H1 (cell line): ENCODE measurements at regions not wholly inside any gene's neighbourhood (a gene's known extent, or its start where the extent isn't known, plus 50 kb on each side); places are given as distances from the start of the nearest gene placed in this dataset.

Experiments
- CTCF ChIA-PET: fragments of 300-600 bp; sonication (Branson Sonifier 250); formaldehyde crosslinking; loops from one replicate; lab custom pipeline; 2021; ENCODE audit not compliant: partially characterized antibody; lab: Charles Lee
- POLR2A ChIA-PET: fragments of 300-600 bp; sonication (Branson Sonifier 250); formaldehyde crosslinking; loops from one replicate; lab custom pipeline; 2021; ENCODE audit warnings: inconsistent platforms; ENCODE audit not compliant: partially characterized antibody; lab: Charles Lee
- DNase-seq, 2 experiments: peaks; one replicate each; pipeline versions ENCODE4 v3.0.0 to v3.0.0-alpha.2; 2010 to 2022; ENCODE audit warnings: low spot score in 2 of 2, low read depth in 1 of 2, mixed read lengths in 1 of 2
- FAIRE-seq: peaks from 2 replicates; lab custom pipeline; 2011; peaks lifted over from hg19 to GRCh38; lab: Jason Lieb, UNC
- H2AFZ ChIP-seq: 2 replicates; pipeline ENCODE4 v1.8.1; 2012; ENCODE audit warnings: low read length, inconsistent platforms
- H2AK5ac ChIP-seq: 2 replicates; pipeline ENCODE4 v1.6.1; 2013; ENCODE audit warnings: low read depth, low read length
- H2BK120ac ChIP-seq: replicated peaks from 2 replicates; pipeline ENCODE3; 2013; ENCODE audit warnings: low read depth, low read length, inconsistent platforms
- H2BK12ac ChIP-seq: 2 replicates; pipeline ENCODE4 v1.6.1; 2013; ENCODE audit warnings: low read depth, low read length
- H2BK15ac ChIP-seq: 2 replicates; pipeline ENCODE4 v1.6.1; 2013; ENCODE audit warnings: low read length
- H2BK20ac ChIP-seq: 2 replicates; pipeline ENCODE4 v1.6.1; 2013; ENCODE audit warnings: low read length
- H2BK5ac ChIP-seq: 2 replicates; pipeline ENCODE4 v1.6.1; 2013; ENCODE audit warnings: low read depth, low read length
- H3K14ac ChIP-seq: 2 replicates; pipeline ENCODE4 v1.6.1; 2013; ENCODE audit warnings: inconsistent platforms; ENCODE audit not compliant: insufficient read length
- H3K18ac ChIP-seq: 2 replicates; pipeline ENCODE4 v1.6.1; 2013; ENCODE audit warnings: low read length; ENCODE audit errors: extremely low read depth
- H3K23ac ChIP-seq: 2 replicates; pipeline ENCODE4 v1.6.1; 2013; ENCODE audit warnings: inconsistent platforms; ENCODE audit not compliant: insufficient read length
- H3K23me2 ChIP-seq: 2 replicates; pipeline ENCODE4 v1.6.1; 2013; ENCODE audit warnings: low read depth, low read length
- H3K27ac ChIP-seq: 2 replicates; pipeline ENCODE4 v1.6.1; 2011; ENCODE audit warnings: low read depth, low read length, inconsistent platforms
- H3K27me3 ChIP-seq, 4 experiments: replicated peaks in 1 of 4; 1 replicate in 1 of 4; 2 replicates in 3 of 4; pipeline versions ENCODE4 v1.6.1 to v1.8.1; 2011 to 2013; ENCODE audit warnings: low read length in 3 of 4, mild to moderate bottlenecking in 3 of 4, inconsistent platforms in 2 of 4, mixed read lengths in 2 of 4, moderate library complexity in 1 of 4; ENCODE audit not compliant: control insufficient read depth in 3 of 4, insufficient read depth in 3 of 4; ENCODE audit errors: extremely low read depth in 1 of 4
- H3K36me3 ChIP-seq, 4 experiments: 2 replicates each; pipeline versions ENCODE4 v1.6.1 to v1.8.1; 2011 to 2013; ENCODE audit warnings: mild to moderate bottlenecking in 4 of 4, low read length in 3 of 4, moderate library complexity in 2 of 4, control low read depth in 1 of 4, inconsistent platforms in 1 of 4; ENCODE audit not compliant: insufficient read depth in 4 of 4, control insufficient read depth in 2 of 4
- H3K4ac ChIP-seq: replicated peaks from 2 replicates; pipeline ENCODE3; 2013; ENCODE audit warnings: low read length, low read depth, mixed read lengths, inconsistent platforms; ENCODE audit not compliant: insufficient read length
- H3K4me1 ChIP-seq, 4 experiments: replicated peaks in 1 of 4; 1 replicate in 1 of 4; 2 replicates in 3 of 4; pipeline versions ENCODE4 v1.6.1 to v1.8.1; 2011 to 2013; ENCODE audit warnings: low read length in 3 of 4, inconsistent platforms in 2 of 4, mixed read lengths in 1 of 4; ENCODE audit not compliant: insufficient read depth in 4 of 4, control insufficient read depth in 3 of 4
- H3K4me2 ChIP-seq, 2 experiments: 2 replicates each; pipeline versions ENCODE4 v1.6.1 to v1.8.1; 2011 to 2013; ENCODE audit warnings: low read depth in 2 of 2, low read length in 2 of 2, control low read depth in 1 of 2, inconsistent platforms in 1 of 2, mild to moderate bottlenecking in 1 of 2; ENCODE audit not compliant: insufficient read depth in 1 of 2
- H3K4me3 ChIP-seq, 4 experiments: fragments of 200-600, 300-600 bp in 1 of 4; sonication (generic), shearing (Covaris generic), sonication (Bioruptor Twin) in 1 of 4; 2 replicates each; pipeline versions ENCODE4 v1.5.1 to v1.8.1; 2011 to 2016; ENCODE audit warnings: low read length in 4 of 4, low read depth in 3 of 4, control low read depth in 2 of 4, inconsistent platforms in 2 of 4, mild to moderate bottlenecking in 2 of 4, mixed read lengths in 1 of 4, moderate library complexity in 1 of 4; ENCODE audit not compliant: insufficient read depth in 2 of 4; ENCODE audit errors: extremely low read depth in 1 of 4
- H3K56ac ChIP-seq: replicated peaks from 2 replicates; pipeline ENCODE3; 2013; ENCODE audit warnings: low read depth, mild to moderate bottlenecking, mixed read lengths, low read length, inconsistent platforms; ENCODE audit not compliant: insufficient read length
- H3K79me1 ChIP-seq: 2 replicates; pipeline ENCODE4 v1.6.1; 2013; ENCODE audit warnings: low read depth, low read length, control low read depth
- H3K79me2 ChIP-seq, 2 experiments: 2 replicates each; pipeline versions ENCODE4 v1.6.1 to v1.8.1; 2012 to 2013; ENCODE audit warnings: low read length in 2 of 2, mild to moderate bottlenecking in 2 of 2, inconsistent platforms in 1 of 2; ENCODE audit not compliant: insufficient read depth in 2 of 2, control insufficient read depth in 1 of 2
- H3K9ac ChIP-seq, 4 experiments: replicated peaks in 1 of 4; 1 replicate in 1 of 4; 2 replicates in 3 of 4; pipeline versions ENCODE4 v1.6.1 to v1.8.1; 2011 to 2013; ENCODE audit warnings: low read depth in 3 of 4, low read length in 3 of 4, control low read depth in 2 of 4, mild to moderate bottlenecking in 2 of 4, moderate library complexity in 2 of 4, inconsistent platforms in 1 of 4; ENCODE audit errors: extremely low read depth in 1 of 4
- H3K9me3 ChIP-seq, 2 experiments: 2 replicates each; pipeline versions ENCODE4 v1.6.1 to v1.8.1; 2012 to 2013; ENCODE audit warnings: mild to moderate bottlenecking in 2 of 2, moderate library complexity in 2 of 2, control low read depth in 1 of 2, inconsistent platforms in 1 of 2, low read depth in 1 of 2, low read length in 1 of 2, mixed read lengths in 1 of 2; ENCODE audit not compliant: insufficient read depth in 2 of 2
- H4K20me1 ChIP-seq, 2 experiments: replicated peaks in 1 of 2; 2 replicates each; pipeline versions ENCODE3 to v1.8.1; 2011 to 2013; ENCODE audit warnings: inconsistent platforms in 2 of 2, low read length in 2 of 2, mild to moderate bottlenecking in 1 of 2; ENCODE audit not compliant: insufficient read depth in 2 of 2, control insufficient read depth in 1 of 2
- H4K5ac ChIP-seq: 2 replicates; pipeline ENCODE4 v1.6.1; 2013; ENCODE audit warnings: low read length, low read depth, mixed read lengths, inconsistent platforms; ENCODE audit not compliant: insufficient read length
- H4K8ac ChIP-seq: 2 replicates; pipeline ENCODE4 v1.8.0; 2013; ENCODE audit warnings: mild to moderate bottlenecking, moderate library complexity, low read length, inconsistent platforms; ENCODE audit not compliant: insufficient read depth; ENCODE audit errors: extremely low read depth
- H4K91ac ChIP-seq: replicated peaks from 2 replicates; pipeline ENCODE3; 2013; ENCODE audit warnings: low read length, mixed read lengths, inconsistent platforms; ENCODE audit not compliant: insufficient read length
- BRCA1 ChIP-seq: IDR thresholded peaks from 2 replicates; pipeline ENCODE4 v1.6.1; 2012; ENCODE audit warnings: low read depth, low read length, improper control_type of control experiment
- EP300 ChIP-seq, 2 experiments: IDR thresholded peaks; 1 replicate in 1 of 2; 2 replicates in 1 of 2; pipeline ENCODE4 v1.6.1; 2011 to 2012; ENCODE audit warnings: low read depth in 2 of 2, low read length in 2 of 2, mild to moderate bottlenecking in 2 of 2, borderline replicate concordance in 1 of 2, inconsistent platforms in 1 of 2, moderate library complexity in 1 of 2
- HDAC6 ChIP-seq: IDR thresholded peaks from one replicate; pipeline ENCODE4 v1.7.1; 2012; ENCODE audit warnings: low read depth, mild to moderate bottlenecking, inconsistent platforms, low read length, moderate library complexity
- JUND ChIP-seq: IDR thresholded peaks from 2 replicates; pipeline ENCODE4 v1.6.1; 2011; ENCODE audit warnings: mild to moderate bottlenecking, improper control_type of control experiment, low read length
- POLR2AphosphoS5 ChIP-seq: IDR thresholded peaks from 2 replicates; pipeline ENCODE4 v1.6.1; 2011; ENCODE audit warnings: low read depth, low read length
- SP4 ChIP-seq: IDR thresholded peaks from 2 replicates; pipeline ENCODE4 v1.6.1; 2012; ENCODE audit warnings: low read length, inconsistent platforms
- WGBS, 2 experiments: shearing (Covaris generic) in 1 of 2; methylation state at CpG; one replicate each; pipeline versions ENCODE4 v1.1.6 to v1.1.7; 2013 to 2015; ENCODE audit warnings: low lambda C conversion rate in 2 of 2, mixed read lengths in 2 of 2, inconsistent platforms in 1 of 2, low coverage in 1 of 2, missing lambda C conversion rate in 1 of 2; ENCODE audit not compliant: insufficient replicate concordance in 2 of 2, insufficient coverage in 1 of 2, insufficient read length in 1 of 2; ENCODE audit errors: extremely low coverage in 1 of 2, missing lambda C conversion rate in 1 of 2; 5-methylcytosine and 5-hydroxymethylcytosine counted together
- TF ChIP-seq, protein P1 (sequence below): IDR thresholded peaks from 2 replicates; pipeline ENCODE4 v1.6.1; 2012; ENCODE audit warnings: low read length, inconsistent platforms
- TF ChIP-seq, protein P2 (sequence below): IDR thresholded peaks from 2 replicates; pipeline ENCODE4 v1.6.1; 2011; ENCODE audit warnings: low read depth, mild to moderate bottlenecking, low read length; ENCODE audit not compliant: insufficient read depth
- TF ChIP-seq, protein P3 (sequence below): IDR thresholded peaks from 2 replicates; pipeline ENCODE4 v1.6.1; 2012; ENCODE audit warnings: inconsistent platforms

DNA sequence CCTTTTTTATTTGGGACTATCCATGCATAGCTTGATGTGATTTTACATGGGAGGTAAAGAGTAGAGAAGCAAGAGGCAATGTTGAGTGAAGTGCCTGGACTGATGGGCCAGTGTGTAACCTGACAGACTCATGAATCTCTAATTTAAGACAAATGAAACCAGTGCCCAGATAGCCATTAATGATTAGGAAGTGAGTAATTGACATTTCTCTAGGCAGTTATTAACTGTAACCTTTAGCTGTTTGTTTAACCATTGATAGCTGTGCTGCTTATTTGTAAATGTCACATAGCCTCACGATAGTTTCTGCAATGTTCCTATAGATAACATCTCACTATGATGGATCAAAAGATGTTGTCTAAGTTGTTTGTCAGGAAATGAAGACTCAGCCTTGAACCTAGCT lies 1047.5 kb upstream of the SPRY2 start:
- WGBS, 2 experiments, result 91% methylated on average over 1 of the region's 1 CpG; no CpG with 5 or more reads in 1 of the 2 experiments
- no peaks in the 10 kb centered on the region for H3K36me3 ChIP-seq
- TF ChIP-seq, protein P1, sequence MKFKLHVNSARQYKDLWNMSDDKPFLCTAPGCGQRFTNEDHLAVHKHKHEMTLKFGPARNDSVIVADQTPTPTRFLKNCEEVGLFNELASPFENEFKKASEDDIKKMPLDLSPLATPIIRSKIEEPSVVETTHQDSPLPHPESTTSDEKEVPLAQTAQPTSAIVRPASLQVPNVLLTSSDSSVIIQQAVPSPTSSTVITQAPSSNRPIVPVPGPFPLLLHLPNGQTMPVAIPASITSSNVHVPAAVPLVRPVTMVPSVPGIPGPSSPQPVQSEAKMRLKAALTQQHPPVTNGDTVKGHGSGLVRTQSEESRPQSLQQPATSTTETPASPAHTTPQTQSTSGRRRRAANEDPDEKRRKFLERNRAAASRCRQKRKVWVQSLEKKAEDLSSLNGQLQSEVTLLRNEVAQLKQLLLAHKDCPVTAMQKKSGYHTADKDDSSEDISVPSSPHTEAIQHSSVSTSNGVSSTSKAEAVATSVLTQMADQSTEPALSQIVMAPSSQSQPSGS, result no peak
- no peak for TF ChIP-seq SP4
- no peak for TF ChIP-seq EP300 (IDR thresholded peaks at IDR 0.05; ENCODE audit: borderline replicate concordance in 1 of 2, low read depth in 2 of 2, low read length in 2 of 2)
- TF ChIP-seq, protein P2, sequence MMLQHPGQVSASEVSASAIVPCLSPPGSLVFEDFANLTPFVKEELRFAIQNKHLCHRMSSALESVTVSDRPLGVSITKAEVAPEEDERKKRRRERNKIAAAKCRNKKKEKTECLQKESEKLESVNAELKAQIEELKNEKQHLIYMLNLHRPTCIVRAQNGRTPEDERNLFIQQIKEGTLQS, result no peak
- TF ChIP-seq, protein P3, sequence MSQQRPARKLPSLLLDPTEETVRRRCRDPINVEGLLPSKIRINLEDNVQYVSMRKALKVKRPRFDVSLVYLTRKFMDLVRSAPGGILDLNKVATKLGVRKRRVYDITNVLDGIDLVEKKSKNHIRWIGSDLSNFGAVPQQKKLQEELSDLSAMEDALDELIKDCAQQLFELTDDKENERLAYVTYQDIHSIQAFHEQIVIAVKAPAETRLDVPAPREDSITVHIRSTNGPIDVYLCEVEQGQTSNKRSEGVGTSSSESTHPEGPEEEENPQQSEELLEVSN, result no peak
- no peak for TF ChIP-seq JUND
- TF ChIP-seq HDAC6, result no peak
- no peak for TF ChIP-seq POLR2AphosphoS5
- no peak for TF ChIP-seq BRCA1

More for the DNA sequence above, 1047.5 kb upstream of the SPRY2 start:
- H3K4me2 ChIP-seq, result no peak overlapping the region
- no peaks in the 10 kb centered on the region for H3K9me3 ChIP-seq
- no peak overlapping the region for H2BK15ac ChIP-seq
- no peak overlapping the region for H3K18ac ChIP-seq
- H4K8ac ChIP-seq, result no peak overlapping the region
- no peaks in the 10 kb centered on the region for H3K79me1 ChIP-seq
- H3K23ac ChIP-seq, result no peak overlapping the region
- H2BK12ac ChIP-seq, result no peak overlapping the region
- no peak overlapping the region for H3K56ac ChIP-seq
- no peak overlapping the region for H3K9ac ChIP-seq
- no peak overlapping the region for H4K5ac ChIP-seq
- H3K79me2 ChIP-seq, result no peaks in the 10 kb centered on the region
- peaks cover 0 to 2% (median 0%) of the 10 kb centered on the region in 4 experiments; a peak in 2 of 7 replicates for H3K4me1 ChIP-seq
- no peak overlapping the region for H3K4me3 ChIP-seq
- ChIA-PET POLR2A (no interaction called here), CTCF (no interaction called here)
- H3K4ac ChIP-seq, result no peak overlapping the region
- H2AK5ac ChIP-seq, result no peak overlapping the region
- no peak overlapping the region for H2BK20ac ChIP-seq
- no peak overlapping the region for H2AFZ ChIP-seq
- no peak overlapping the region for H4K91ac ChIP-seq
- no peak for FAIRE-seq
- H2BK5ac ChIP-seq, result no peak overlapping the region
- no peak overlapping the region for H2BK120ac ChIP-seq
- no peaks in the 10 kb centered on the region for H3K23me2 ChIP-seq
- no peak overlapping the region for H3K14ac ChIP-seq
- no peak overlapping the region for H3K27ac ChIP-seq
- DNase-seq, result no peak
- H3K27me3 ChIP-seq, result no peaks in the 10 kb centered on the region
- H4K20me1 ChIP-seq, result no peaks in the 10 kb centered on the region
